HG02981 (cell line): ENCODE measurements at regions not wholly inside any gene's neighbourhood (a gene's known extent, or its start where the extent isn't known, plus 50 kb on each side); places are given as distances from the start of the nearest gene placed in this dataset.

Experiments
- ATAC-seq: cut with Tn5 transposase; IDR thresholded peaks from one replicate; pipeline ENCODE4 v1.9.1; 2021; ENCODE audit warnings: mild to moderate bottlenecking, moderate library complexity; ENCODE audit not compliant: unreplicated experiment

DNA sequence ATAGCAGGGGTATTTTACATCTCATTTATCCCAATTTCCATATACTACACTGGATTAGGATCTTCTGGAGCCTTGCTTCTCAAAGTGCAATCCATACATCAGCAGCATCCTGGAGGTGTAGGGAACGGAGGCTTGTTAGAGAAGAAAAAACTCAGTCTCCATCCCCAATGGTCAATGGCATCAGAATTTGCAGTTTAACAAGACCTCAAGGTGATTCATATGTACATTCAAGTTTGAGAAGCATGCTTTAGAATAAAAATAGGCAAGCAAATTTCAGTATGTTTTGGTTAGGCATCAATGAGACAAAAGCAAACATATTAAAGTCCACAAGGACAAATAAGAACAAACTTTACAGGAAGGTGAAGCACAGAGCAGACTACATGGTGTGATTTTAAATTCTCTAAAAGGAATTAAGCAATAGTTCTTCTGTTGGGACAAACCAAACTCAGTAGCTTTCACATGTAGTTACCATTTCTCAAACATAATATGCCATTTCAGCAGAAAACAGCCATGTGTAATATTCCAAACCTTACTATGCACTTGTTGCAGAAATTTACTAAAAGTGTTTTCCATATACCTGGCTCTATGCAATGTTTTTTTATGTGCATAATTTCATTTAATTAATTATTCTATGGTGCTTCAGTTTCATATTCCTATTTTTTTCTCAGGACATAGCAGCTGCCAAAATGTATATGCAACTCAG is 360.3 kb upstream of the NECTIN3 start:
- no peak for ATAC-seq

DNA sequence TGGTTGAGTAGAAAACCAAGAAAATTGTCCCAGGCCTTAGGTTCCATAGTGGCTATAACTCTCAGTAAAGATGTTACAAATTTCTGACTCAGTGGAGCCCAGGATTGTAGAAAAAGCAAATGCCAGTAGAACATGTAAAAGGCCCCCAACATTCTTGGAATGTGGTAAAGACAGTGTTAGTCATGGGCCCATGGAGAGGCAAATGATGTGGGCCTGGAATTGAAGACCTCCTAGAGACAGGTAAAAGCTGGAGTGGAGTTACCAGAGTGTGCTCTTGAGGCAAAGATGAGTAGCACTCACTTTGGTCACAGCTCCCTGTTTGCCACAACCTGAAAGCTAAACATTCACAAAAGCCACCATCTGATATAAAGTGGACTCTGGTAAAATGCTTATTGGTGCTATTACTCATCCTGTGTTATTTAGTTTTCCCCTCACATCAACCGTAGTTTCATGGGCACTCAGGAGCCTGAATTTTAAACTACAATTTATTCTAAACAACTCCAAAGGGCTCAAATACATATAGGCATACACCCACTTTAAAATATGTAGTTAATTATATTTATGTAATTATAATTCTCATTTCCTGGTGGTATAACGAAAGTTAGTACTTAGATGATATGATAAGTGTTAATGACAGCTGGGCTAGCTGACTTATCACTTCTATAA is 359.6 kb upstream of the NECTIN3 start:
- no peak for ATAC-seq

DNA sequence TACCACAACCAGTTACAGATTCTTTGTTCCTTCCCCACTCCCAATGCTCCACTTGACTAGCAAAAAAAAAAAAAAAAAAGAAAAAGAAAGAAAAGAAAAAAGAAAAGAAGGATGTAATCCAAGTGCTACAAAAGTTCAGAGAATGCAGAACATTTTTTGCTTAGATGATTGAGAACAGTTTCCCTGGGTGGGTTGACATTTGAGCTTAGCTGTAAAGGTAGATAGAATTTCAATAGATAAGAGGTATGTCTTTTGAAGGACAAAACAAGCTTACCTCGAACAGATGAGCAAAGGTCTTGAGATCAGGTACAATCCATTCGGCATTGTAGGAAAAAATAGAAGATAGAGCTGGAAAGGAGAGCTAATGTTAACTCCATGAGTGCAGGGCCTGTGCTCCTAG is 344.6 kb upstream of the NECTIN3 start:
- no peak for ATAC-seq

DNA sequence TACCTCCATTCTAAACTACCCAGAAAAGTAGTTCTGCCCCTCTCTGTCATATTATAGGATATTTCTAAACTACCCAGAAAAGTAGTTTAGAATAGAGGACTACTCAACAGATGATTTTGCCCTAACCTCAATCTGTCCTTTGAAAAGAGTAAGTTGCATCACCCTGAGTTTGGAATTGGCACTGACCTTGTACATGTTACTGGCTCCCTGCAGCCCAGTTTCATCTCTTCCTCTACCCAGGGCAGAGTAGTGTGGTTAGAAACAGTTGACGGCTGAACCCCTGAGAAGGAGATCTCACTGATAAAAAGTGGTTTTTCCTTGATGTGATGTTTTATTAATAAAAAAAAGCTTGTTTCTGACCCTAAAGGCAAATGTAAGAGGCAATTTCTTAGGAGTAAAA is 340.5 kb upstream of the NECTIN3 start:
- ATAC-seq = no peak

DNA sequence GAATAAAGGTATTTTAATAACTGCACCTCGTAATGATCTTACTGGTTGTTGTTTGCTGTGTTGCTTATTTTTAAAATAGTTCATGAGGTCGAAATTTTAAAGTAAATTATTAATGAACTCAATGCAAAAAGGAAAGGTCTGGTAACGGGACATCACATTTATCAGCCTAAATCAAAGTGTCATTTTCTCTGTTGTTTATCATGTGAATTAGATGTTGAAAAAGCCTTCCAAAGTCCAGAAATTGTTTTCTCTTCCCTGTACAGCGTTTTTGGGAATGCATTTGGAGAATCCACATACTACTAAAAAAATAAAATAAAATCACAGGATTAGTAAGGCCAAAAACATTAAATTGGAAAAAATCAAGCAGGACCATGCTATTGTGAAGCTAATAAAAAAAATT is 339.2 kb upstream of the NECTIN3 start:
- no peak for ATAC-seq

DNA sequence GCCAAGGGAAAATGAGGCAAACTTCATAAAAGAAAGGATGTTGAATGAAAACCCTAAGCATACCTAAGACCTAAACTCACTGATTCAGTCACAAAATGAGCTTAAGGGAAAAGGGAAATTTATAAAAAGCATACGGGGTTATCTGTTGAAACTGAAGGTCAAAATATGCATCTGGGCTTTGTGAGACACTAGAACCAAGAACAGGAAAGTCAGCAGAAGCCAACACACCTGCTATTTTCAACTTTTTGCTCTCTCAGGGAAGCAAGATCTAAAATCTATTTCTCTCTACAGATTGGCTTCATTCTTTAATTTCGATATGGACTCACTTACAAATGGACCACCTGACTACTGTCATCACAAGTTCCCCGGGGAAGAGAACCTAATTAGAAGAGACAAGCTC is 338.6 kb upstream of the NECTIN3 start:
- no peak for ATAC-seq

DNA sequence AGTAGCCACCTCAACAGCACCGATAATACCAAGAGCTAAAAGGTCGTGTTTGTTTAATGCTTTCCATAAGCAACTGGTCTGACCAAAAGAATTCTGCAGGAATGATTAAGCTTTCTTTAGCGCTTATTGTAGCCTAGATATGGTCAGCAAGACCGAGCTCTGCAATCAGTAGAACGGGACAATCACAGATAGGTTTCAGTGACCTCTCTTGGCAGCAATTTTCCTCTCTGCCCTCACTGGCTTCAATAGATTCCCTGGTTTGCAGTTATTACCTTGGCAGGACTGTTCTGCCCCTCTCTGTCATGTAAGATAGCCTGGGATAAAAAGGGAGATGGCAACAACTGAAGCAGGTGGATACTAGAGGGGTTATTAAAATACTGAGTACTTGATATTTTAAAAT is 337.1 kb upstream of the NECTIN3 start:
- no peak for ATAC-seq

DNA sequence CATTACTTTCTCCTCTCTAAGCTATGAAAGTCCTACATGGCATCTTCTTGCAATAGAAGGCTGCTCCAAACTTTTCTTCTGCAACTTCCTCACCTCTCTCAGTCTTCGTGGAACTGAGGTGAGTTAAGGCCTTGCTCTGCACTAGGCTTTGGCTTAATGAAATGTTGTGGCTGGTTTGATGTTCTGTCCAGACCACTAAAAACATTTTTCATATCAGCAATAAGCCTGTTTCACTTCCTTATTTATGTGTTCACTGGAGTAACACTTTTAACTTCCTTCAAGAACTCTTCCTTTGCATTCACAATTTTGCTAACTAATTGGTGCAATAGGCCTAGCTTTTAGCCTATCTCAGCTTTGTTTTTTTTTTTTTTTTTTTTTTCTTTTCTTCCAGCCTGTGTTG is 335.3 kb upstream of the NECTIN3 start:
- ATAC-seq = peak; percentile 96

DNA sequence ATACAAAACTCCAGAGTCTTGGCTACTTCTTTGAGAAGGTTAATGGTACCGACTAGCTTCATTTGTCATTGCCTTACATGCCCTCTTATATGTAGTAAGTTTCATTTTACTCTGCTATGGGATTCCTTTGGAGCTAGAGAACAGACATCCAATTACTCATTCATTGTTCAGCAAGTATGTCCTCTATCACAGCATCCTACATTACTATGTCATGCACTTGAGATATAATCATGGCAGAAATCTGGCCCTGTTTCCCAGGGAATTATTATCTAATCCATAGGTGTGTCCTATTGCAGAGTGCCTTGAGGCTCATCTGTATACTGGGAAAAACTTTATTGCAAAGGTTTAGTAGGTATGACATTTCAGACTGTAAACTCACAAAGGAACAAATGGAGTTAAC is 333.1 kb upstream of the NECTIN3 start:
- ATAC-seq = no peak

DNA sequence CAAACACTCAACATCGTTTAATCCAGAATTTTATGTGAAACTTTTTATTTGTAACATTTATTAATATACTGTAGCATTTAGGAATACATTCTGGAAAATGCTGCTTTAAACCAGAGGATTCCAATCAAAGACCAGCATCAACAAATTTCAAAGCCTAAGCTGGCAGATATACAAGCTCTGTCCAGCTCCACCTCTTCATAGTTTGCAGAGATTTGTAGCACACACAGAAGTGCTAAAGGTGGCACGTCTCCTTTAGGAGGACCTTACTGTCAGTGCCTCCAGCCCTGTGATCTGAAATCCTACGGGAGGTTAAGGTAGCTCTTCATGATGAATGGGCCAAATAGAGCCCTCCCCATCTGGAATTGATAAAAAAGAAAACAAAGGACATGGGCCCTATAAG is 329.7 kb upstream of the NECTIN3 start:
- ATAC-seq = no peak

DNA sequence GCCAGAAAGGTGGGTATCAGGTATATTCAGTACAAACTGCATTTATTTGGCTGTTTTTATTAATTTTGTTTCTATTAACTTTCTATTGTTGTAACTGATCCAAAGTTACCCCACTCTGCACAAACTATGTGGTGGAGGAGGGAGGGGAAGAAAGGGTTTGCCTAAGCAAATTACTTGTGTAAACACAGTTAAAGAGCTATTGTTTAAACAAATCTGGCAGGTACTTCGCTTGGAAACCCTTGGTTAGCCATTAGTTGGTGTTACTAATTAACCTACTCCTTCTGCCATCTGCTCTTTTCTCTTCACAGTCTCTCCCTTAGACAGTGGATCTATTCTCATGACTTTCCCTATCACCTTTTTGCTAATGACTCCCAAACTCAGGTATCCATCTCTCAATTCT is 328.4 kb upstream of the NECTIN3 start:
- peak; percentile 72 for ATAC-seq

DNA sequence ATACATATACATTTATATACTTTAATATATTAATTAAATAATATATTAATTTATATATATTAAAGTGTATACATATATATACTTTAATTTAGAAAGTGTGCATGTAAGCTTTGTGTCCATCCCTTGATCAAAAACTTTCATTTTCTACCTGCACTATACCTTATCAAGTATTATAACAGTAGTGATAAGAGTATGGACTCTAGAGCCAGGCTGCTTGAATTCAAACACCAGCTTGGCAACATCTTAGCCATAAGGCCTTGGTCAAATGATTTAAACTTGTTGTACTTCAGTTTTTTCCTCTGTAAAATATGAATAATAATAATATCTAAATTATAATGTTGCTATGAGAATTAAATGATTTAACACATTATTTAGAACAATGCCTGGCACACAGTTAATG is 327.6 kb upstream of the NECTIN3 start:
- no peak for ATAC-seq

DNA sequence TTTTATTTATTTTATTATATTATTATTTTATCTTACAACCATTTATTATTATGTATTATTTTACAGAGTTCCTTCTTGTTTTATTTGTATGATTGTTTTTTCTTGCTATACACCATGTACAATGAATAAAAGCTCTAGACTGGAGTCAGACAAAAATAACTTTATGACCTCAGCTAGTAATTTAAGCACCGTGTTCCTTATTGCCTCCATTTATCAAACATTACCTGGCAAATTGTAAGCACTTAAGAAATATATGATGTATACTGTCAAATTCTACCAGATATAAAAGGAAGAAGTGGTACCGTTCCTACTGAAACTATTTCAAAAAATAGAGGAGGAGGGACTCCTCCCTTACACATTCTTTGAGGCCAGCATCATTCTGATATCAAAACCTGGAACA is 326.9 kb upstream of the NECTIN3 start:
- ATAC-seq = no peak

DNA sequence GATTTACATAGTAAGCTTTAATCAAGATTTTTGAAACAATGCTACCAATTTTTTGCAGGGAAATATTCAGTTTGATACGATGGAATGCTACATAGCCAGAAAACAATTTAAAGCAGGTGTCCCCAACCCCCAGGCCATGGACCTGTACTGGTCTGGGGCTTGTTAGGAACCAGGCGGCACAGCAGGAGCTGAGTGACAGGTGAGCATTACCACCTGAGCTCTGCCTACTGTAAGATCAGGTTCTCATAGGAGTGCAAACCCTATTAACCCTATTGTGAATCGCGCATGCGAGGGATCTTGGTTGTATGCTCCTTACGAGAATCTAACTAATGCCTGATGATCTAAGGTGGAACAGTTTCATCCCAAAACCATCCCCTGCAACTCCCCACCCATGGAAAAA is 322.6 kb upstream of the NECTIN3 start:
- no peak for ATAC-seq

DNA sequence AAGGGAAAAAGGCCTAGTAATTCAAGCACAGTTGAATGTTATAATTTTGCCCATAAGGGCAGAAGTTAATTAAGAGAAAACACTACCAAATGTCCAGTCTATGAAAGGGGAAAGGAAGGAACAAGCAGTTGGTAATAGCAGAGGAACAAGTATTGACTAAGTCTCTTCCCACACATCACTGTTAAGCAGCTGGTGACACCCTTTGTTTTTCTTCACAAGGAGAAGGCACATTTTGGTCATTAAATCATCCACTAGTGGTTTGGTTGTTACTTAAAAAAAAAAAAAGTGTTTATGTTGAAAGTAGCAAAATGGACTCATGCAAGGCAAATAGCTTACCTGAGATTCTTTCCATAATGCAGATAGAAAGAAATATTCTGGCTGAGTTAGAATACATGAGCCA is 321.4 kb upstream of the NECTIN3 start:
- ATAC-seq = no peak

DNA sequence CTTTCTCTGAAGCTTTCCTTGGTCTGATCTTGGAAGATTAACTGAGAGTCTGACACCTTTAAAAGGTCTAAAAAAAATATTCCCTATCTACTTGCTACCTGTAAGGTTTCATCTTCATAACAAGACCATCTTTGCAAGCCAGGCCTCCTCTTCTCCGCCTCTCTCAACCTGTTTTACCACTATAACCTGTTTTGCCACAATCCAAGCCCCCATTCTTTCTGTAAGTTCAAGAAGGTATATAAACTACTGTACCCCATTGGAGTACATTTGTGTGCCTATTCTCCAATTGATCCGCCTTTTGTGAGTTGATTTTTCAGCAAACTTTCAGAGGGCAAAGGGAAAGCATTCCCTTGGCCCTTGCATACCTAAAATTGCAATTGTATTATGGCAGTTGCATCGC is 319.3 kb upstream of the NECTIN3 start:
- ATAC-seq = no peak

DNA sequence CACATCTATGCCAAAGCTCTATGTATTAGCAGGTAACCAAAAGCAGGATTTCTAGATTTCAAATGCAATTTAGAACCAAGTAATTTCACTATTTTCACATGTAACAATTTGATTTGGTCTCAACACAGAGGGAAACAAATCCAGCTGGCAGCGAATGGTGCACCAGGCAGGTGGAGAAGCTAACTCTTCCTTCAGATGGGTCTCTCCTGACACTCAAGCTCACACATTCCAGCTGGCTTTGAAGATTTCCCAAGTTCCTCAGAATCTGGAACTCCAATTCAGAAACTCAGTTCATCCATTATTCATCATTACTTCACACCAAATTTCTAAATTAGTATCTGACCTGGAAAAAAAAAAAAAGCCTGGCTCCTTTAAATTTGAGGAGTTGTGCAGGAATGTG is 318.1 kb upstream of the NECTIN3 start:
- no peak for ATAC-seq

DNA sequence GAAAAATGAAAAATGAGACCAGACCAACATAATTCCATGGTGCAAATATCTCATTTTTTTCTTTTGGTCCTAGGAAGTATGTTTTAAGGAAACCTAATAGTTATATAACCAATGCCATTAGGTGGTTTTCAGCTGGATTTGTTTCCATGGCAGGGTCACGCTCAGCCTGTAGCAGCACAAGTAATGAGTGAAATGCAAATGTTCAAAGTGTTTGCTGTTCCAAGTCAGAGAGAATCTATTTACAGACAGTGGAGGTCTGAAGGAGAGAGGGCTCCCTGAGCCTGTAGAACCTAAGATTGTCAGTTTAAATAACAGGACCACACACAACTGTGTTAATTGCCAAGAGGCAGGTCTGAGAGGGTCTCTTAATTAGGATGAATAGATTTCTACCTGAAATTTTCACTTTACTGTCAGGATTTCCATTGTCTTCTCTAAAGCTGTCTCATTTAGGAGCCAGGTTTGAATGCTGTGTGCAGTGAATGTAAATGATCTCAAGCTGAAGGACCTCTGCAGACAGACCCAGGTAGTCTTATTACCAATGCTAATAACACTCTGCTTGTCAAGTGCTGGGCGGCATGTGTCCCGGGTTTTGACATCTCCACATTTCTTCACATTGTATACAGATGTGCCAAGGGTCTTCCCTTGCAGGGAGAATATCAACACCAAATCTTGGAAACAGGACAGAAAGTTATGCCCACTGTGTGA is 317.3 kb upstream of the NECTIN3 start:
- no peak for ATAC-seq

DNA sequence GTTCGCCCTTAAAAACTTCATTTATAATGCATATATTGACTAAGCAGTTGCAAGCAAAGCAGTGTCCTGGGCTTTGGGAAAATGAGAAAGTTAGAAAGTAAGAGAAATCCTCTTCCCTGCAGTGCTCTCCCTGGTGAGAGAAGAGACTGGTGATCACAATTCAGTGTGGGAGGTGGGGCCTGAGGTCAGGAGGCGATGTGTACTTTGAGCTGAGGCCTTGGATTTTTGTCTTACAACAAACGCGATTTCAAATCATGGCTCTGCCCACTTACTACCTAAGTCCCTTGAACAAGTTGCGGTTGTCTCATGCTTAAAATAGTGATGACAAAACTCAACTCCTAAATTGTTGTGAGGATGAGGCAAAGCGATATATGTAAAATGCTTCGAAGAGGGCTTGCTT is 316.3 kb upstream of the NECTIN3 start:
- ATAC-seq = no peak

DNA sequence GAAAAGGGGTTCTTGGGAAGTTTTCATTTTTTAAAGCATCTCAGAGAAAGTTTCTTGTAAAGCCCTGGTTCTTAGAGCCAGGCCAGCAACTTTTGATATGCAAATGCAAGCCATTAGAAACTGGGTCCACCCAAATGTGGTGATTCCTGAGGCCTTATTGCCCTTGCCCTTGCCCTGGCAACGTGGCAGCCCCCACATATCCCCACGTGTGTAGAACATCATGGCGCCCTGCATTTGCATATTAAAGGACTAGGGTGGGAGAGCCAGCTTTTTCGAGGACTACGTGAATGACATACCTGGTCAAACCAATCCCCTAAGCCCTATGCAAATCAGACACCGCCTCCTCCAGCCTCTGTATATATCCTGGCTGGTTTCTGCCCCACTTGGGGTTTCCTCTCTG is 314.9 kb upstream of the NECTIN3 start:
- ATAC-seq = no peak

DNA sequence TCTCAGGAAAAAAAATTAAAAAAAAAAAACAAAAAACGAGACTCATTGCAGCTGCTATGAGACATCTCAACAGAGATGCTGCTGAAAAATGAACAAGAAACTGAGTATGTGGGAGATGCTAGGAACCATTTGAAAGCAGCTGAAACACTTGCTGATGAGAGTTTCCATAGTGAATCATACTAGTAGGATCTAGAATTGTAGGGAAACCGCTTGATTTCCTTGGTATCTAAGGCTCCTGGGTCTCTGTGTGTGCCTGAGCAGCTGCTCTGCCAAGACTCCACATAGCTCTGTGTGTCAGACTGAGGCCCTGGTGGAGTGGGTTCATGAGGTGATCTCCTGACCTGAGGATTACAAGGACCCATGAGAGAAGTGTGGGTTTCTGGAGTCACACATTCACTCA is 313.4 kb upstream of the NECTIN3 start:
- no peak for ATAC-seq

DNA sequence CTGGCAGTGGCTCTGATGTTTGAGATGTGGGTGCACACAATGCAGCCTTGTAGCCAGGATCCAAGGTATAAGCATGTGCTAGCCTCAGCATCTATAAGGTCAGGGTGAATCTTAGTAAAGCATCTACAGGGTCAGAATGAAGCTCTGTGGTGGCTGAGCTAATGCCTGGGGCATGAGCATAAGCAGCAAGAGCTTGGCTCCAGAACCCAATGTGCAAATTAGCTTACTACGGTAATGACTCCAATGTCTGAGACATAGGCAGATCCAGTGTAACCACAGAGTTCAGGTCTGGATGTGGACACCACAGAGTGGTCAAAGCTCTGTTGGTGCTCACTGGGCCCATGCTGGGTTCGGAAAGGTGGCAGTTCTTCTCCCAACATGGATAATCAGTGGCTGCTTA is 304.5 kb upstream of the NECTIN3 start:
- no peak for ATAC-seq
